ENCODE measurements at regions not wholly inside any gene's neighbourhood (a gene's known extent, or its start where the extent isn't known, plus 50 kb on each side); places are given as distances from the start of the nearest gene placed in this dataset.

GRCh38 chrX:97747346-97747745, 863.6 kb downstream of the RPA4 start:
- TF ChIP-seq CTCF (IDR thresholded peaks at IDR 0.05) (no peak), REST (IDR thresholded peaks at IDR 0.05; ENCODE audit: insufficient read depth in 1 of 2, low read depth in 2 of 2, low read length in 1 of 2) (no peak), POLR2AphosphoS5 (IDR thresholded peaks at IDR 0.05; ENCODE audit: low read depth, low read length) (no peak)
